ENCODE measurements at regions not wholly inside any gene's neighbourhood (a gene's known extent, or its start where the extent isn't known, plus 50 kb on each side); places are given as distances from the start of the nearest gene placed in this dataset.

DNA sequence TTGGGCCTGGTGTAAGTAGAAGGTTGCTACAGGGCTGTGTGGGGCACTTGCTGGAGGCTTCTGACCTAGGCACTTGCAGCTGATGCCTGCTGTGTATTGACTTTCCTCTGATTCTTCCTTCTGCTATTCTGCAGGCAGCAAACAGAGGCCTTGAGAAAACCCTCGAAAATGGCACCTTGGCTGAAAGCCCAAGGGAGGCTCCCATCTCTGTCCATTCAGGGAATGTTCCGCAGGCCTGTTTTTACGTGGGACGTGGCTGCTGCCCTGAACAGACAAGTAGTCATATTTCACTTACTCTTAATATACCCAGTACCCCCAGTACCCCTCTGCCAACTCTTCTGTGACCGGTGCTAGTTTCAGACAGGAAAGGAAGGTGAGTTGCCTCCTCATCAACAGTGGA lies 664.7 kb downstream of the INHBA start:
- Mint-ChIP-seq H3K27me3 (ENCODE audit: low read depth) (peaks cover 4% of the 10 kb centered on the region), H3K4me3 (no peak overlapping the region), H3K36me3 (ENCODE audit: insufficient read depth in 1 of 3, low read depth in 3 of 3) (no peaks in the 10 kb centered on the region), H3K27ac (no peak overlapping the region), H3K4me1 (peaks cover 0 to 5% of the 10 kb centered on the region in 2 experiments; a peak in 2 of 4 replicates), H3K9me3 (0 out of 5 replicates have a peak, but pooled peaks cover 0 to 2% of the 10 kb centered on the region in 2 experiments)
- no peak overlapping the region for H2BK5ac ChIP-seq (ENCODE audit: insufficient read length, low read length)
- H3K79me2 ChIP-seq (ENCODE audit: insufficient read depth, low read length), result no peaks in the 10 kb centered on the region
- H3K14ac ChIP-seq (ENCODE audit: insufficient read depth, low read length), result no peak overlapping the region
- no peak overlapping the region for H2BK120ac ChIP-seq (ENCODE audit: low read depth, low read length, poor library complexity, severe bottlenecking)
- TF ChIP-seq, protein P1, sequence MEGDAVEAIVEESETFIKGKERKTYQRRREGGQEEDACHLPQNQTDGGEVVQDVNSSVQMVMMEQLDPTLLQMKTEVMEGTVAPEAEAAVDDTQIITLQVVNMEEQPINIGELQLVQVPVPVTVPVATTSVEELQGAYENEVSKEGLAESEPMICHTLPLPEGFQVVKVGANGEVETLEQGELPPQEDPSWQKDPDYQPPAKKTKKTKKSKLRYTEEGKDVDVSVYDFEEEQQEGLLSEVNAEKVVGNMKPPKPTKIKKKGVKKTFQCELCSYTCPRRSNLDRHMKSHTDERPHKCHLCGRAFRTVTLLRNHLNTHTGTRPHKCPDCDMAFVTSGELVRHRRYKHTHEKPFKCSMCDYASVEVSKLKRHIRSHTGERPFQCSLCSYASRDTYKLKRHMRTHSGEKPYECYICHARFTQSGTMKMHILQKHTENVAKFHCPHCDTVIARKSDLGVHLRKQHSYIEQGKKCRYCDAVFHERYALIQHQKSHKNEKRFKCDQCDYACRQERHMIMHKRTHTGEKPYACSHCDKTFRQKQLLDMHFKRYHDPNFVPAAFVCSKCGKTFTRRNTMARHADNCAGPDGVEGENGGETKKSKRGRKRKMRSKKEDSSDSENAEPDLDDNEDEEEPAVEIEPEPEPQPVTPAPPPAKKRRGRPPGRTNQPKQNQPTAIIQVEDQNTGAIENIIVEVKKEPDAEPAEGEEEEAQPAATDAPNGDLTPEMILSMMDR (conservative IDR thresholded peaks at IDR 0.05), result no peak
- no peaks in the 10 kb centered on the region for H4K20me1 ChIP-seq (ENCODE audit: control insufficient read depth, insufficient read depth, insufficient read length)
- H2BK15ac ChIP-seq (ENCODE audit: low read depth, low read length), result no peak overlapping the region
- no peak for DNase-seq
- H2AFZ ChIP-seq (ENCODE audit: low read length), result no peak overlapping the region
- H2AK5ac ChIP-seq (ENCODE audit: insufficient read length, low read length), result no peak overlapping the region
- H2BK20ac ChIP-seq (ENCODE audit: low read depth, low read length, poor library complexity, severe bottlenecking), result no peak overlapping the region
- no peak overlapping the region for H4K91ac ChIP-seq (ENCODE audit: insufficient read length, low read depth, low read length)
- no peak overlapping the region for H3K23ac ChIP-seq (ENCODE audit: insufficient read length, low read depth, low read length)
- no peaks in the 10 kb centered on the region for H3K79me1 ChIP-seq (ENCODE audit: insufficient read depth, low read depth, low read length, poor library complexity, severe bottlenecking)
- WGBS (ENCODE audit: extremely low coverage, insufficient read length, low lambda C conversion rate), result no CpG with 5 or more reads among the region's 5 CpGs
- H2BK12ac ChIP-seq (ENCODE audit: insufficient read length, low read depth, low read length), result no peak overlapping the region
- no peak overlapping the region for H3K4ac ChIP-seq (ENCODE audit: low read depth, low read length)
- H3K9ac ChIP-seq (ENCODE audit: extremely low read depth, insufficient read length, low read length), result no peak overlapping the region
- H3K4me2 ChIP-seq (ENCODE audit: insufficient read depth, insufficient read length, low read length), result no peak overlapping the region
- no peaks in the 10 kb centered on the region for H3K27me3 ChIP-seq (ENCODE audit: insufficient read depth, low read length)
- no peaks in the 10 kb centered on the region for H3K9me3 ChIP-seq (ENCODE audit: control insufficient read depth, low read depth, low read length)
- no peak overlapping the region for H4K5ac ChIP-seq (ENCODE audit: insufficient read length, low read depth, low read length)
- H3K4me1 ChIP-seq (ENCODE audit: insufficient read depth, low read length), result no peaks in the 10 kb centered on the region; the same call in none of the 2 replicates
- no peak overlapping the region for H3K18ac ChIP-seq (ENCODE audit: insufficient read length, low read depth, low read length)
- H3K27ac ChIP-seq (ENCODE audit: insufficient read length, low read depth, low read length), result no peak overlapping the region
- no peak overlapping the region for H4K8ac ChIP-seq (replicated peaks; ENCODE audit: insufficient read length, low read depth, low read length)
- no peaks in the 10 kb centered on the region for H3K23me2 ChIP-seq (ENCODE audit: insufficient read length, low read depth, low read length, poor library complexity, severe bottlenecking)
- no peak overlapping the region for H3K56ac ChIP-seq (ENCODE audit: insufficient read length, low read depth, low read length)
- no peak overlapping the region for H3T11ph ChIP-seq (ENCODE audit: low read length)

Data from H9 (cell line).